Stimulated activated CD4-positive, alpha-beta T cell treated with anti-CD3 and anti-CD28 coated beads, Interleukin-1b, Interleukin-23, amount 100 ng/mL, for 24 hours (primary cell): ENCODE measurements at regions not wholly inside any gene's neighbourhood (a gene's known extent, or its start where the extent isn't known, plus 50 kb on each side); places are given as distances from the start of the nearest gene placed in this dataset.
"Not testable (repeated sequence)": the region's sequence is repeated elsewhere in the genome, so short reads cannot be mapped to it uniquely, and the experiment has no call there.

ENCODE experiments used
- DNase-seq, 4 experiments: peaks; one replicate each; pipeline ENCODE4 v3.0.0-alpha.2; 2020; ENCODE audit warnings: low read depth in 4 of 4, low spot score in 1 of 4

- no peak for DNase-seq
Measured at GRCh38 chr16:85504242-85504641, 108.9 kb upstream of the GSE1 start.

- DNase-seq = no peak
Measured at GRCh38 chr16:85505794-85506634, 107.1 kb upstream of the GSE1 start.

GRCh38 chr16:85506635-85506911 lies 106.5 kb upstream of the GSE1 start:
- no peak for DNase-seq

GRCh38 chr16:85507342-85507741 lies 105.8 kb upstream of the GSE1 start:
- no peak for DNase-seq

DNA sequence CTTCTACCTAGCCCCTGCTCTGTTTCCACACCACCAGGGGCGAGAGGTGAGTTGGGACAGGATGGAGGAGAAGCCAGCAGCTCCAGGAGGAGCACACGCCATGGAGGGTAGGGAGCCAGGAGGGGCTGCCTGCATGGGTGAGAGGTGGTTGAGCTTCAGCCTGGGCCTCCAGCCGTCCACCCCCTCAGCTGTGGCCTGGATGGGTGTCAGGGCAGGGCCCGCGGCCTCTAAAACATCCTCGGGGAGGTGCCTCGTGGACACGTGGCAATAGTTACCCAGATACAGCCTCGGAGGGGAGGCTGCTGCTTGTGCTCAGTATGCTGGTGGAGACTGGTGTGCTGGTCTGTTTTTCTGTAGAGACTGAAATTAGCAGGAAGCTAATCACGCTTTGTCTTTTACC lies 104.7 kb upstream of the GSE1 start:
- DNase-seq = no peak

DNA sequence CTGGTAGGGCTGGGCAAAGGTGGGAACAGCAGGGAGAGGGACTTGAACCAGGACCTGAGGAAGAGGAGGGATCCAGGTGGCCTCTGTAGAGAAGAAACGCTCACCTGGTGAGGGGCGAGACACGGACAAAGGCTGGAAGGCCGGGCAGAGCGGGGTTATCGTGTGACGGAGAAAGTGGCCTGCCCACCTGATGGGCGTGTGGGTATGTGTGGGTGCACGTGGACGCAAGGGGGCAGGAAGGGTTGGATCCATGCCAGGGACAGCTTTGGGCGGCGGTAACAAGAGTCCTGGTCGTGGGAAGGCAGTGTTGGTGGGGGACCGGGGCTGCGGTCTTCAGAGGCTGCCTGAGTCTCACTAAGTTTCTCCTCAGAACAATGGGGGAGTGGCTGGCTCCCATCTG lies 104.1 kb upstream of the GSE1 start:
- no peak for DNase-seq

GRCh38 chr16:85510041-85510659 lies 103.0 kb upstream of the GSE1 start:
- DNase-seq = no peak

- no peak for DNase-seq
Measured at GRCh38 chr16:85511938-85512807, 100.9 kb upstream of the GSE1 start.

DNA sequence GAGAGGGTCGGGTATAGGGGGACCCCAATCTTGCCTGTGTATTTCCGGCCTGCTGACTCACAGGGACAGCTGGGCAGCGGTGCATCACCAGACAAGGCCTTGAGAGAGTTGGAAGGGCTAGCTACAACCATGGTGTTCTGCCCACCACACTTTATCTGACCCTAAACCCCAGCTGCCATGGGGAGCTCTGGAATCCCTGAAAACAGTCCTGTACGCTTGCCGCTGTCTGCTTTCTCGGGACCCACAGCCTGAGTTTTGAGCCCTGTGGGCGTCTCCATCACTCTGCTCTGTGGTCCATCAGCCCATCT lies 100.4 kb upstream of the GSE1 start:
- DNase-seq = no peak

DNA sequence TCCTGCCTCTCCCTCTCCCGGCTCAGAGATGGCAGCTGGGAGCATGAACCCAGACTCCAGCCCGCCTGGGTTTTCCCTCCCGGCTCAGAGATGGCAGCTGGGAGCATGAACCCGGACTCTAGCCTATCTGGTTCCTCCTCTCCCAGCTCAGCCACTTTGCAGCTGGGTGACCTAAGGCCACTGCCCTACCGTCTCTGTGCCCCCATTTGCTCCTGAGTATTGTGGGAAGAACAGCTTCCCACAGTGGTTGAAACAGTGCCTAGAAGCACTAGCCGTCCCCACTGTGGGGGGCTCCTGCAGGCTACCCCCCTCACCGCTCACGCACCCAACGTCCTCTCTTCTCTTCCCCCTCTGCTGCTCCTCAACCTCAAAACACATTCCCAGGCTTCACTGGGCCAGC lies 99.9 kb upstream of the GSE1 start:
- no peak for DNase-seq

DNA sequence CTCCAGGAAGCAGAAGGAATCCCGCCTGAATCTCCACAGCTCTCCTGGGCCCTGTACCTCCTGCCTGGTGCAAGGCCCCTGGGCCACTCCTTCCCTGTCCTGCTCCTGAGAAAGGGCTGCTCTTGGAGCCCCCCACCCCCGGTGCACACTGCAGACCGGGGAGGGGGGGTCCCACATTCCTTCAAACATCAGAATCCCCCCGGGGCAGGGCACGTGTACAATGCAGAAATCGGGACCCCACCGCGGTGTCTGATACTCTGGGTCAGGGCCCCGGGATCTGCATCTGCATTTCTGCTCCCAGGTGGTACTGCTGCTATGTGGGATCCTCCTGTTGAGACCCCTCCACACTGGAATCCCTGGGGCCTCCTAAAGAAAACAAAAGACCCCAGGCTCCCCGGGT lies 99.5 kb upstream of the GSE1 start:
- no peak for DNase-seq

- DNase-seq = no peak
Measured at GRCh38 chr16:85514295-85514597, 98.9 kb upstream of the GSE1 start.

DNA sequence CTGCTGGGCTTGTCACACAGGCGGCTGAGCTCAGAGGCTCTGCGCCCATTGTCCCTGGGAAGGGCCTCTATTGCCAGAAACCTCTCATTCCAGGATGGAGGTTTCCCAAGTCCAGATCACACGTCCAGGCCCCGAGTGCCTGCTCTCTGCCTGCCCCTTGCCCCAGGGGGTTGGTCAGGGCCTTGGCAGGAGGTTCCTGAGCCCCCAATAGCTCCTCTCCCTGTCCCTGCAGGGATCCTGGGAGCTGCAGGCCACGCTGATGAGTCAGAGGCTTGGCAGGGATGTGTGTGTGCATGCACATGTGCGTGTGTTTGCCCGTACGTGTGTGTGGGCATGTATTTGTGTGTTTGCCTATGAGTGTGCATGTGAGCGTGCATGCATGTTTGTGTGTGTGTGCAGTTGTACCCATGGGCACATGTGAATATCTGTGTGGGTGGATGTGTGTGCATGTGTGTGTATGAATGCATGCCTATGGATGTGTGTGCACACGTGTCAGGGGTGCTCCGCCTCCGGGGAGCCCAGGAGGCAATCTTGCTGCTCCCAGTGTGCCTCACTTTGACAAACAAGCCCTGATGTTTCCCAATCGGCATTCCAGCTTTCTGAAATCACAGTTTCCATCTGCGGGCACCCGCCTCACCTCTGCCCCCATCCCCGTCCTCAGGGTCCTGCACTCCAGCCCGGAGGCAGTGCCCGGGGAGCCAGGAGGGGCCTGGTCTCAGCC lies 98.4 kb upstream of the GSE1 start:
- DNase-seq = no peak

GRCh38 chr16:85515319-85515745 lies 97.8 kb upstream of the GSE1 start:
- DNase-seq = no peak

- DNase-seq = no peak
Measured at GRCh38 chr16:85515830-85516397, 97.2 kb upstream of the GSE1 start.

DNA sequence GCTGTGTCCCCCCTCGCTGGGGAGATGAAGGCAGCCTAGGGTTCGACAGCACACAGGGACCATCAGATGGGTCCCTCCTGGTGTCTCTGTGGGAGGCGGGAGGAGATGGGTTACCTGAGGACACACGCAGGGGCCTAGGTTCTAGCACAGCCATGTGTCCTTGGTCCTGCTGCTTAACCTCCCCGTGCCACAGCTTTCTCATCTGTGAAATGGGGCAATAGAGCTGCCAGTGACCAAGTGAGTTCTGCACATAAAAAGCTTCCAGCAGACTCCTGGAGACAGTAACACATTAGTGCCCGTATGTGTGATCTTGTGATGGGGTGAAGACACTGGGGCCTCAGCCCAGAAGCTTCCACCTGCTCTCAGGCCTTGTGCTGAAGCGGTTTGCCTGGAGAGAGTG lies 96.0 kb upstream of the GSE1 start:
- DNase-seq = no peak

GRCh38 chr16:85517563-85518179 lies 95.5 kb upstream of the GSE1 start:
- no peak for DNase-seq

DNA sequence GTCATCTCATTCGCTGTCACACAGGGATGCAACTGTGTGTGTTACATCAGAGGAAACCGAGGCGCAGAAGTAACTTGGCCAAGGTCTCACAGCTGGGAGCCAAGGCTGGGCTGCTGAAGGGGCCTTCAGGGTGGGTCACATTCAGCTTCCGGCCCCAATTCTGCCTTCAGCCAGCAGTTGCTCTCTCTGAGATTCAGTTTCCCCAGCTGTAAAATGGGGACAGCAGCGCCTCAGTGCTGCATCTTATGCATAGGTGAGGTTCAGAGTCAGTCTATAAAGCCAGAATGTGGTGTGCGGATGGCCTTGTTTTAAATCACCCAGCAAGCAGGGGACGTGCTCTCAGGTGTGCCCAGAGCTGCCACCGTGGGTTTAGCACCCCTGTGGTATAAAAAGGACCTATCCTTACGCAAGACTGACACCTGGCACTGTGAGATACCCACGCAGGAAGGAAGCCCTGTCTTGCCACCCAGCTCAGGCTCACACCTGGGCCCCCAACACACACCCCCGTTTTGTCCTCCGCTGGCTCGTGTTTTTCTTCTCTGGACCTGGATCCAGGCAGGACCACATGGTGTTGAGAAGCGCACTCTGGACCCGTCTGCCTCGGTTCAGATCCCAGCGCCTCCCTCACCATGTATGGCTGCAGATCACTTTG lies 94.6 kb upstream of the GSE1 start:
- DNase-seq = no peak

GRCh38 chr16:85519050-85519440 lies 94.1 kb upstream of the GSE1 start:
- not testable (repeated sequence) for DNase-seq

- DNase-seq = no peak
Measured at GRCh38 chr16:85519540-85520231, 93.4 kb upstream of the GSE1 start.
